CD4-positive, alpha-beta T cell (primary cell): ENCODE measurements at regions not wholly inside any gene's neighbourhood (a gene's known extent, or its start where the extent isn't known, plus 50 kb on each side); places are given as distances from the start of the nearest gene placed in this dataset.

Experiments
- ATAC-seq: fragments of 200-7000 bp; cut with Tn5 transposase; one replicate; pipeline ENCODE4 v1.10.0; 2022; ENCODE audit warnings: mild to moderate bottlenecking; ENCODE audit not compliant: poor library complexity
- CTCF ChIA-PET: fragments of 350-600 bp; sonication (Branson Sonifier 250); formaldehyde crosslinking; loops from one replicate; lab custom pipeline; 2021; ENCODE audit warnings: antibody characterized with exemption, inconsistent platforms; lab: Charles Lee
- POLR2A ChIA-PET: fragments of 350-600 bp; sonication (Branson Sonifier 250); formaldehyde crosslinking; loops from one replicate; lab custom pipeline; 2021; ENCODE audit warnings: antibody characterized with exemption, inconsistent platforms; lab: Charles Lee
- DNase-seq, 14 experiments: peaks; one replicate each; pipeline ENCODE4 v3.0.0-alpha.2; 2013 to 2020; ENCODE audit warnings: mixed read lengths in 2 of 14
- H3K27ac ChIP-seq, 2 donors: one replicate each; pipeline versions ENCODE4 v1.5.1 to v1.7.0; 2013; ENCODE audit warnings: low read length in 2 of 2, low read depth in 1 of 2, mild to moderate bottlenecking in 1 of 2
- H3K27me3 ChIP-seq, 2 experiments: 1 replicate in 1 of 2; 2 replicates in 1 of 2; pipeline versions ENCODE4 v1.6.1 to v1.7.0; 2013; ENCODE audit warnings: low read length in 2 of 2, control low read depth in 1 of 2, mild to moderate bottlenecking in 1 of 2, moderate library complexity in 1 of 2; ENCODE audit not compliant: insufficient read depth in 2 of 2, control insufficient read depth in 1 of 2
- H3K36me3 ChIP-seq: one replicate; pipeline ENCODE4 v1.6.1; 2013; ENCODE audit warnings: low read length, control low read depth; ENCODE audit not compliant: insufficient read depth
- H3K4me1 ChIP-seq: one replicate; pipeline ENCODE4 v1.6.1; 2013; ENCODE audit warnings: low read length, control low read depth; ENCODE audit not compliant: insufficient read depth
- H3K4me3 ChIP-seq: one replicate; pipeline ENCODE4 v1.5.1; 2013; ENCODE audit warnings: mild to moderate bottlenecking, low read length, moderate library complexity
- H3K9me3 ChIP-seq, 2 experiments: 1 replicate in 1 of 2; 2 replicates in 1 of 2; pipeline versions ENCODE4 v1.6.1 to v1.7.0; 2013; ENCODE audit warnings: low read length in 2 of 2, mild to moderate bottlenecking in 2 of 2, control low read depth in 1 of 2, moderate library complexity in 1 of 2; ENCODE audit not compliant: control insufficient read depth in 1 of 2, insufficient read depth in 1 of 2
- H3K27ac Mint-ChIP-seq: one replicate; pipeline ENCODE4 v1.8.0; 2020; ENCODE audit warnings: mixed read lengths
- H3K27me3 Mint-ChIP-seq: one replicate; pipeline ENCODE4 v1.8.0; 2021; ENCODE audit warnings: mixed read lengths
- H3K36me3 Mint-ChIP-seq: one replicate; pipeline ENCODE4 v1.8.0; 2021; ENCODE audit warnings: low read depth, mixed read lengths
- H3K4me1 Mint-ChIP-seq: one replicate; pipeline ENCODE4 v1.8.0; 2021; ENCODE audit warnings: low read depth, mixed read lengths
- H3K4me3 Mint-ChIP-seq: one replicate; pipeline ENCODE4 v1.8.0; 2020; ENCODE audit warnings: mild to moderate bottlenecking, mixed read lengths
- H3K9me3 Mint-ChIP-seq: one replicate; pipeline ENCODE4 v1.8.0; 2020; ENCODE audit warnings: mixed read lengths
- intact Hi-C, 2 experiments: fragments of 100-400 bp; cut with DNase I in 1 of 2; cut with micrococcal nuclease in 1 of 2; formaldehyde crosslinking; loops; one replicate each; pipeline versions ENCODE4 v1.15.1 to v1.9.0; 2023 to 2025; cut with DNase I, micrococcal nuclease
- TF ChIP-seq, protein P1 (sequence below): fragments of 200-600 bp; IDR thresholded peaks from one replicate; pipeline ENCODE4 v1.8.0; 2022; ENCODE audit warnings: antibody characterized with exemption, mild to moderate bottlenecking

DNA sequence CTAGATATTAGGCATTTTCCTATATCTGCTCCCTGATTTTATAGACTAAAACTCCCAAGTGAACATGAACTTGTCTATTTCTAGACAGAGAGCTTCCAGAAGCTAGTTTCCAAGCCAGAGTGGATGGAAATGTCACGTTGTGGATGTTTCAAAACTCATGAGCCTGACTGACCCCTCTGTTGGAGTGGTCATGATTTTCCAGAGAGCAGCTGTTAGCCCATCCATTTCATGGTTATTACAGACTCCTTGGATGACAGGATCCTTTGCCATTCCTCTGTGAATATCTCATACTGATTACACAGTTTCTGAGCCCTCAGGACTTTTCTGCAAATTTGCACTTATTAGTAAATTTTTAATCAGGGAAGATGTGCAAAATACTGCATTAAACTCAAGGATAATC is 76.8 kb upstream of the ATF3 start:
- H3K4me1 ChIP-seq: no peaks in the 10 kb centered on the region
- Mint-ChIP-seq H3K4me1 (no peaks in the 10 kb centered on the region), H3K27me3 (peaks cover 41% of the 10 kb centered on the region), H3K9me3 (no peaks in the 10 kb centered on the region), H3K36me3 (no peaks in the 10 kb centered on the region), H3K27ac (no peak overlapping the region), H3K4me3 (no peak overlapping the region)
- intact Hi-C loops: no loop called here
- CTCF ChIA-PET: no interaction called here
- no peaks in the 10 kb centered on the region for H3K36me3 ChIP-seq
- TF ChIP-seq, protein P1, sequence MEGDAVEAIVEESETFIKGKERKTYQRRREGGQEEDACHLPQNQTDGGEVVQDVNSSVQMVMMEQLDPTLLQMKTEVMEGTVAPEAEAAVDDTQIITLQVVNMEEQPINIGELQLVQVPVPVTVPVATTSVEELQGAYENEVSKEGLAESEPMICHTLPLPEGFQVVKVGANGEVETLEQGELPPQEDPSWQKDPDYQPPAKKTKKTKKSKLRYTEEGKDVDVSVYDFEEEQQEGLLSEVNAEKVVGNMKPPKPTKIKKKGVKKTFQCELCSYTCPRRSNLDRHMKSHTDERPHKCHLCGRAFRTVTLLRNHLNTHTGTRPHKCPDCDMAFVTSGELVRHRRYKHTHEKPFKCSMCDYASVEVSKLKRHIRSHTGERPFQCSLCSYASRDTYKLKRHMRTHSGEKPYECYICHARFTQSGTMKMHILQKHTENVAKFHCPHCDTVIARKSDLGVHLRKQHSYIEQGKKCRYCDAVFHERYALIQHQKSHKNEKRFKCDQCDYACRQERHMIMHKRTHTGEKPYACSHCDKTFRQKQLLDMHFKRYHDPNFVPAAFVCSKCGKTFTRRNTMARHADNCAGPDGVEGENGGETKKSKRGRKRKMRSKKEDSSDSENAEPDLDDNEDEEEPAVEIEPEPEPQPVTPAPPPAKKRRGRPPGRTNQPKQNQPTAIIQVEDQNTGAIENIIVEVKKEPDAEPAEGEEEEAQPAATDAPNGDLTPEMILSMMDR: no peak
- H3K27ac ChIP-seq: no peak overlapping the region
- POLR2A ChIA-PET: no interaction called here
- H3K4me3 ChIP-seq: no peak overlapping the region
- ATAC-seq (no peak), DNase-seq (no peak)
- peaks cover 3 to 4% of the 10 kb centered on the region in 2 experiments for H3K9me3 ChIP-seq
- peaks cover 0 to 4% of the 10 kb centered on the region in 2 experiments for H3K27me3 ChIP-seq

GRCh38 chr1:212532469-212533147 is 76.0 kb upstream of the ATF3 start:
- Histone ChIP-seq H3K9me3 (peaks cover 5 to 9% of the 10 kb centered on the region in 2 experiments), H3K27ac (no peak overlapping the region), H3K4me1 (no peaks in the 10 kb centered on the region), H3K27me3 (peaks cover 0 to 3% of the 10 kb centered on the region in 2 experiments), H3K4me3 (no peak overlapping the region), H3K36me3 (no peaks in the 10 kb centered on the region)
- ChIA-PET CTCF (no interaction called here), POLR2A (no interaction called here)
- H3K36me3 Mint-ChIP-seq: no peaks in the 10 kb centered on the region
- no peaks in the 10 kb centered on the region for H3K9me3 Mint-ChIP-seq
- TF ChIP-seq, protein P1: no peak
- H3K4me3 Mint-ChIP-seq: no peak overlapping the region
- no peak overlapping the region for H3K27ac Mint-ChIP-seq
- peak in 2 of 14 experiments; percentile 37 to 40 for DNase-seq
- H3K27me3 Mint-ChIP-seq: peaks cover 41% of the 10 kb centered on the region
- intact Hi-C loops: no loop called here
- H3K4me1 Mint-ChIP-seq: no peaks in the 10 kb centered on the region
- no peak for ATAC-seq

DNA sequence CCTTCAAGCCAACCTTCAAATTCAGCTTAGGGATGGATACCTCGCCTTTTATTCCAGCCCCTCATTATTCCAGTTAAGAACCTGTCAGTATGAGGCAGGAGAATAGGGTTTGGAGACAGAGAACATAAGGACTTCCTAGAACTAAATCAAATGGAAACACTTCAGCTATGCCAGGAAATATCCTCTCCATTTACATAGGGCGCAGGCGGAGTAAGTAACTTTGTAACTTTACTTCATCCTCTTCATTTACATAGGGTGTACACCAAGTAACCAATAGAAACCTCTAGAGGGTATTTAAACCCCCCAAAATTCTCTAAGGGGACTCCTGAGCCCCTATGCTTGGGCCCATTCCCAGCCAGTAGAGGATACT is 75.4 kb upstream of the ATF3 start:
- CTCF ChIA-PET: no interaction called here
- Mint-ChIP-seq H3K4me1 (no peaks in the 10 kb centered on the region), H3K9me3 (no peaks in the 10 kb centered on the region), H3K27ac (no peak overlapping the region), H3K36me3 (no peaks in the 10 kb centered on the region), H3K4me3 (no peak overlapping the region), H3K27me3 (peaks cover 41% of the 10 kb centered on the region)
- no peaks in the 10 kb centered on the region for H3K36me3 ChIP-seq
- H3K4me3 ChIP-seq: no peak overlapping the region
- DNase-seq (no peak), ATAC-seq (no peak)
- no peaks in the 10 kb centered on the region for H3K27me3 ChIP-seq
- intact Hi-C loops: no loop called here
- H3K27ac ChIP-seq: no peak overlapping the region
- H3K4me1 ChIP-seq: no peaks in the 10 kb centered on the region
- POLR2A ChIA-PET: no interaction called here
- peaks cover 5 to 9% of the 10 kb centered on the region in 2 experiments for H3K9me3 ChIP-seq
- TF ChIP-seq, protein P1: no peak
